LHCN-M2 (cell line): ENCODE measurements at regions not wholly inside any gene's neighbourhood (a gene's known extent, or its start where the extent isn't known, plus 50 kb on each side); places are given as distances from the start of the nearest gene placed in this dataset.
A peak's percentile ranks its signal among the peaks of the same experiment; 100 is the strongest.
"Not testable (repeated sequence)": the region's sequence is repeated elsewhere in the genome, so short reads cannot be mapped to it uniquely, and the experiment has no call there.

Experiments
- DNase-seq: peaks from one replicate; pipeline ENCODE4 v3.0.0-alpha.2; 2012; ENCODE audit warnings: low read depth

GRCh38 chr11:96779030-96779429, 389.2 kb downstream of the JRKL start:
- no peak for DNase-seq

- peak; percentile 7 for DNase-seq
These were observed 391.3 kb downstream of the JRKL start for GRCh38 chr11:96781082-96781481.

GRCh38 chr11:96782632-96783031, 392.8 kb downstream of the JRKL start:
- DNase-seq: no peak

- no peak for DNase-seq
These were observed 393.5 kb downstream of the JRKL start for GRCh38 chr11:96783311-96783710.

GRCh38 chr11:96785073-96785472, 395.3 kb downstream of the JRKL start:
- DNase-seq: no peak

GRCh38 chr11:96794152-96794551, 404.3 kb downstream of the JRKL start:
- DNase-seq: no peak

- DNase-seq: no peak
These were observed 408.6 kb downstream of the JRKL start for GRCh38 chr11:96798445-96798844.

GRCh38 chr11:96815236-96815635, 425.4 kb downstream of the JRKL start:
- DNase-seq: no peak

GRCh38 chr11:96817482-96818399, 427.9 kb downstream of the JRKL start:
- peak; percentile 30 for DNase-seq

GRCh38 chr11:96827164-96827563, 437.4 kb downstream of the JRKL start:
- peak; percentile 31 for DNase-seq

- no peak for DNase-seq
These were observed 452.0 kb downstream of the JRKL start for GRCh38 chr11:96841792-96842191.

GRCh38 chr11:96842731-96843130, 452.9 kb downstream of the JRKL start:
- no peak for DNase-seq

- DNase-seq: no peak
These were observed 464.6 kb downstream of the JRKL start for GRCh38 chr11:96854425-96854824.

GRCh38 chr11:96861722-96862121, 471.9 kb downstream of the JRKL start:
- not testable (repeated sequence) for DNase-seq

- no peak for DNase-seq
These were observed 473.7 kb downstream of the JRKL start for GRCh38 chr11:96863520-96863919.

GRCh38 chr11:96865020-96865419, 475.2 kb downstream of the JRKL start:
- no peak for DNase-seq

- no peak for DNase-seq
These were observed 479.4 kb downstream of the JRKL start for GRCh38 chr11:96869207-96869606.

- DNase-seq: no peak
These were observed 485.9 kb downstream of the JRKL start for GRCh38 chr11:96875712-96876111.

- no peak for DNase-seq
These were observed 488.7 kb downstream of the JRKL start for GRCh38 chr11:96878299-96879051.

GRCh38 chr11:96882622-96883021, 492.8 kb downstream of the JRKL start:
- not testable (repeated sequence) for DNase-seq

GRCh38 chr11:96885405-96885804, 495.6 kb downstream of the JRKL start:
- DNase-seq: no peak

GRCh38 chr11:96885912-96886311, 496.1 kb downstream of the JRKL start:
- DNase-seq: no peak

GRCh38 chr11:96893988-96894387, 504.2 kb downstream of the JRKL start:
- DNase-seq: no peak
